H1 (cell line): ENCODE measurements at regions not wholly inside any gene's neighbourhood (a gene's known extent, or its start where the extent isn't known, plus 50 kb on each side); places are given as distances from the start of the nearest gene placed in this dataset.

Experiments used
- ASH2L ChIP-seq: fragments of 200-600, 300-600 bp; sonication (generic); IDR thresholded peaks from one replicate; pipeline ENCODE4 v1.7.1; 2017; ENCODE audit warnings: low read length
- CHD1 ChIP-seq: IDR thresholded peaks from 2 replicates; pipeline ENCODE4 v1.6.1; 2012; ENCODE audit warnings: low read depth, low read length, improper control_type of control experiment
- EGR1 ChIP-seq: IDR thresholded peaks from 2 replicates; pipeline ENCODE4 v1.6.1; 2011; ENCODE audit warnings: low read depth, low read length, borderline replicate concordance
- GTF2F1 ChIP-seq: IDR thresholded peaks from 2 replicates; pipeline ENCODE4 v1.6.1; 2012; ENCODE audit warnings: low read depth, low read length, improper control_type of control experiment, borderline replicate concordance
- NANOG ChIP-seq: IDR thresholded peaks from 2 replicates; pipeline ENCODE4 v1.6.1; 2011; ENCODE audit warnings: low read length, low read depth, mild to moderate bottlenecking, inconsistent platforms; ENCODE audit not compliant: insufficient read depth, poor library complexity, severe bottlenecking
- POLR2A ChIP-seq, 2 experiments: IDR thresholded peaks; 1 replicate in 1 of 2; 2 replicates in 1 of 2; pipeline ENCODE4 v1.6.1; 2011; ENCODE audit warnings: low read depth in 2 of 2, low read length in 2 of 2, mild to moderate bottlenecking in 2 of 2; ENCODE audit errors: control extremely low read depth in 1 of 2
- TAF7 ChIP-seq: optimal IDR thresholded peaks from 2 replicates; pipeline ENCODE3; 2011; ENCODE audit warnings: low read depth, mild to moderate bottlenecking, inconsistent platforms, low read length, moderate library complexity, borderline replicate concordance
- YY1 ChIP-seq: IDR thresholded peaks from 2 replicates; pipeline ENCODE4 v1.6.1; 2011; ENCODE audit warnings: low read depth, mild to moderate bottlenecking, low read length
- TF ChIP-seq, protein P1 (sequence below): fragments of 300-600 bp; sonication (generic); IDR thresholded peaks from 2 replicates; pipeline ENCODE4 v1.7.1; 2012; ENCODE audit warnings: low read length, moderate library complexity, mild to moderate bottlenecking, inconsistent platforms; ENCODE audit not compliant: insufficient replicate concordance
- TF ChIP-seq, protein P2 (sequence below), 3 experiments: IDR thresholded peaks; 1 replicate in 2 of 3; 2 replicates in 1 of 3; pipeline versions ENCODE4 v1.5.1 to v1.6.1; 2011; ENCODE audit warnings: low read length in 3 of 3, mild to moderate bottlenecking in 3 of 3, inconsistent platforms in 2 of 3, low read depth in 1 of 3, moderate library complexity in 1 of 3; ENCODE audit not compliant: insufficient read depth in 1 of 3; ENCODE audit errors: control extremely low read depth in 1 of 3

- TF ChIP-seq, protein P1, sequence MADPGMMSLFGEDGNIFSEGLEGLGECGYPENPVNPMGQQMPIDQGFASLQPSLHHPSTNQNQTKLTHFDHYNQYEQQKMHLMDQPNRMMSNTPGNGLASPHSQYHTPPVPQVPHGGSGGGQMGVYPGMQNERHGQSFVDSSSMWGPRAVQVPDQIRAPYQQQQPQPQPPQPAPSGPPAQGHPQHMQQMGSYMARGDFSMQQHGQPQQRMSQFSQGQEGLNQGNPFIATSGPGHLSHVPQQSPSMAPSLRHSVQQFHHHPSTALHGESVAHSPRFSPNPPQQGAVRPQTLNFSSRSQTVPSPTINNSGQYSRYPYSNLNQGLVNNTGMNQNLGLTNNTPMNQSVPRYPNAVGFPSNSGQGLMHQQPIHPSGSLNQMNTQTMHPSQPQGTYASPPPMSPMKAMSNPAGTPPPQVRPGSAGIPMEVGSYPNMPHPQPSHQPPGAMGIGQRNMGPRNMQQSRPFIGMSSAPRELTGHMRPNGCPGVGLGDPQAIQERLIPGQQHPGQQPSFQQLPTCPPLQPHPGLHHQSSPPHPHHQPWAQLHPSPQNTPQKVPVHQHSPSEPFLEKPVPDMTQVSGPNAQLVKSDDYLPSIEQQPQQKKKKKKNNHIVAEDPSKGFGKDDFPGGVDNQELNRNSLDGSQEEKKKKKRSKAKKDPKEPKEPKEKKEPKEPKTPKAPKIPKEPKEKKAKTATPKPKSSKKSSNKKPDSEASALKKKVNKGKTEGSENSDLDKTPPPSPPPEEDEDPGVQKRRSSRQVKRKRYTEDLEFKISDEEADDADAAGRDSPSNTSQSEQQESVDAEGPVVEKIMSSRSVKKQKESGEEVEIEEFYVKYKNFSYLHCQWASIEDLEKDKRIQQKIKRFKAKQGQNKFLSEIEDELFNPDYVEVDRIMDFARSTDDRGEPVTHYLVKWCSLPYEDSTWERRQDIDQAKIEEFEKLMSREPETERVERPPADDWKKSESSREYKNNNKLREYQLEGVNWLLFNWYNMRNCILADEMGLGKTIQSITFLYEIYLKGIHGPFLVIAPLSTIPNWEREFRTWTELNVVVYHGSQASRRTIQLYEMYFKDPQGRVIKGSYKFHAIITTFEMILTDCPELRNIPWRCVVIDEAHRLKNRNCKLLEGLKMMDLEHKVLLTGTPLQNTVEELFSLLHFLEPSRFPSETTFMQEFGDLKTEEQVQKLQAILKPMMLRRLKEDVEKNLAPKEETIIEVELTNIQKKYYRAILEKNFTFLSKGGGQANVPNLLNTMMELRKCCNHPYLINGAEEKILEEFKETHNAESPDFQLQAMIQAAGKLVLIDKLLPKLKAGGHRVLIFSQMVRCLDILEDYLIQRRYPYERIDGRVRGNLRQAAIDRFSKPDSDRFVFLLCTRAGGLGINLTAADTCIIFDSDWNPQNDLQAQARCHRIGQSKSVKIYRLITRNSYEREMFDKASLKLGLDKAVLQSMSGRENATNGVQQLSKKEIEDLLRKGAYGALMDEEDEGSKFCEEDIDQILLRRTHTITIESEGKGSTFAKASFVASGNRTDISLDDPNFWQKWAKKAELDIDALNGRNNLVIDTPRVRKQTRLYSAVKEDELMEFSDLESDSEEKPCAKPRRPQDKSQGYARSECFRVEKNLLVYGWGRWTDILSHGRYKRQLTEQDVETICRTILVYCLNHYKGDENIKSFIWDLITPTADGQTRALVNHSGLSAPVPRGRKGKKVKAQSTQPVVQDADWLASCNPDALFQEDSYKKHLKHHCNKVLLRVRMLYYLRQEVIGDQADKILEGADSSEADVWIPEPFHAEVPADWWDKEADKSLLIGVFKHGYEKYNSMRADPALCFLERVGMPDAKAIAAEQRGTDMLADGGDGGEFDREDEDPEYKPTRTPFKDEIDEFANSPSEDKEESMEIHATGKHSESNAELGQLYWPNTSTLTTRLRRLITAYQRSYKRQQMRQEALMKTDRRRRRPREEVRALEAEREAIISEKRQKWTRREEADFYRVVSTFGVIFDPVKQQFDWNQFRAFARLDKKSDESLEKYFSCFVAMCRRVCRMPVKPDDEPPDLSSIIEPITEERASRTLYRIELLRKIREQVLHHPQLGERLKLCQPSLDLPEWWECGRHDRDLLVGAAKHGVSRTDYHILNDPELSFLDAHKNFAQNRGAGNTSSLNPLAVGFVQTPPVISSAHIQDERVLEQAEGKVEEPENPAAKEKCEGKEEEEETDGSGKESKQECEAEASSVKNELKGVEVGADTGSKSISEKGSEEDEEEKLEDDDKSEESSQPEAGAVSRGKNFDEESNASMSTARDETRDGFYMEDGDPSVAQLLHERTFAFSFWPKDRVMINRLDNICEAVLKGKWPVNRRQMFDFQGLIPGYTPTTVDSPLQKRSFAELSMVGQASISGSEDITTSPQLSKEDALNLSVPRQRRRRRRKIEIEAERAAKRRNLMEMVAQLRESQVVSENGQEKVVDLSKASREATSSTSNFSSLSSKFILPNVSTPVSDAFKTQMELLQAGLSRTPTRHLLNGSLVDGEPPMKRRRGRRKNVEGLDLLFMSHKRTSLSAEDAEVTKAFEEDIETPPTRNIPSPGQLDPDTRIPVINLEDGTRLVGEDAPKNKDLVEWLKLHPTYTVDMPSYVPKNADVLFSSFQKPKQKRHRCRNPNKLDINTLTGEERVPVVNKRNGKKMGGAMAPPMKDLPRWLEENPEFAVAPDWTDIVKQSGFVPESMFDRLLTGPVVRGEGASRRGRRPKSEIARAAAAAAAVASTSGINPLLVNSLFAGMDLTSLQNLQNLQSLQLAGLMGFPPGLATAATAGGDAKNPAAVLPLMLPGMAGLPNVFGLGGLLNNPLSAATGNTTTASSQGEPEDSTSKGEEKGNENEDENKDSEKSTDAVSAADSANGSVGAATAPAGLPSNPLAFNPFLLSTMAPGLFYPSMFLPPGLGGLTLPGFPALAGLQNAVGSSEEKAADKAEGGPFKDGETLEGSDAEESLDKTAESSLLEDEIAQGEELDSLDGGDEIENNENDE: no peak
- TF ChIP-seq NANOG (no peak), GTF2F1 (no peak), YY1 (no peak), CHD1 (no peak), POLR2A (IDR thresholded peaks at IDR 0.05; ENCODE audit: control extremely low read depth in 1 of 2, low read depth in 2 of 2, low read length in 2 of 2) (no peak), TAF7 (no peak), EGR1 (no peak), ASH2L (no peak)
- TF ChIP-seq, protein P2, sequence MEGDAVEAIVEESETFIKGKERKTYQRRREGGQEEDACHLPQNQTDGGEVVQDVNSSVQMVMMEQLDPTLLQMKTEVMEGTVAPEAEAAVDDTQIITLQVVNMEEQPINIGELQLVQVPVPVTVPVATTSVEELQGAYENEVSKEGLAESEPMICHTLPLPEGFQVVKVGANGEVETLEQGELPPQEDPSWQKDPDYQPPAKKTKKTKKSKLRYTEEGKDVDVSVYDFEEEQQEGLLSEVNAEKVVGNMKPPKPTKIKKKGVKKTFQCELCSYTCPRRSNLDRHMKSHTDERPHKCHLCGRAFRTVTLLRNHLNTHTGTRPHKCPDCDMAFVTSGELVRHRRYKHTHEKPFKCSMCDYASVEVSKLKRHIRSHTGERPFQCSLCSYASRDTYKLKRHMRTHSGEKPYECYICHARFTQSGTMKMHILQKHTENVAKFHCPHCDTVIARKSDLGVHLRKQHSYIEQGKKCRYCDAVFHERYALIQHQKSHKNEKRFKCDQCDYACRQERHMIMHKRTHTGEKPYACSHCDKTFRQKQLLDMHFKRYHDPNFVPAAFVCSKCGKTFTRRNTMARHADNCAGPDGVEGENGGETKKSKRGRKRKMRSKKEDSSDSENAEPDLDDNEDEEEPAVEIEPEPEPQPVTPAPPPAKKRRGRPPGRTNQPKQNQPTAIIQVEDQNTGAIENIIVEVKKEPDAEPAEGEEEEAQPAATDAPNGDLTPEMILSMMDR (IDR thresholded peaks at IDR 0.05; ENCODE audit: control extremely low read depth in 1 of 3, insufficient read depth in 1 of 3, low read depth in 1 of 3, low read length in 3 of 3): no peak
Measured at GRCh38 chr3:162512488-162512887, 1015.9 kb downstream of the OTOL1 start (continued).
